Fibroblast of lung (primary cell): ENCODE measurements at regions not wholly inside any gene's neighbourhood (a gene's known extent, or its start where the extent isn't known, plus 50 kb on each side); places are given as distances from the start of the nearest gene placed in this dataset.

Source experiments
- DNase-seq, 2 donors: peaks; one replicate each; pipeline versions ENCODE4 v3.0.0 to v3.0.0-alpha.2; 2010; ENCODE audit warnings: low read depth in 2 of 2
- H2AFZ ChIP-seq: 2 replicates; pipeline ENCODE4 v1.5.1; 2012; ENCODE audit warnings: low read length, control low read depth, inconsistent platforms
- H3K27ac ChIP-seq: 2 replicates; pipeline ENCODE4 v1.5.1; 2011; ENCODE audit warnings: low read length, control low read depth; ENCODE audit not compliant: insufficient read depth
- H3K27me3 ChIP-seq: 2 replicates; pipeline ENCODE4 v1.5.1; 2011; ENCODE audit warnings: mild to moderate bottlenecking, low read length; ENCODE audit not compliant: control insufficient read depth, insufficient read depth
- H3K36me3 ChIP-seq: 2 replicates; pipeline ENCODE4 v1.5.1; 2011; ENCODE audit warnings: low read length; ENCODE audit not compliant: control insufficient read depth, insufficient read depth
- H3K4me1 ChIP-seq: 2 replicates; pipeline ENCODE4 v1.5.1; 2011; ENCODE audit warnings: low read length; ENCODE audit not compliant: control insufficient read depth, insufficient read depth; ENCODE audit errors: extremely low read depth
- H3K4me2 ChIP-seq: 2 replicates; pipeline ENCODE4 v1.5.1; 2011; ENCODE audit warnings: low read length, control low read depth; ENCODE audit not compliant: insufficient read depth; ENCODE audit errors: extremely low read depth
- H3K4me3 ChIP-seq, 4 experiments: fragments of 200-600 bp in 1 of 4; sonication (generic) in 1 of 4; replicated peaks in 1 of 4; 2 replicates each; pipeline ENCODE4 v1.5.1; 2011 to 2016; ENCODE audit warnings: low read length in 4 of 4, low read depth in 3 of 4, mild to moderate bottlenecking in 3 of 4, control low read depth in 2 of 4, inconsistent platforms in 1 of 4, mixed read lengths in 1 of 4; ENCODE audit not compliant: insufficient read depth in 1 of 4; ENCODE audit errors: control extremely low read depth in 1 of 4
- H3K79me2 ChIP-seq: 2 replicates; pipeline ENCODE4 v1.5.1; 2012; ENCODE audit warnings: mild to moderate bottlenecking, low read length, inconsistent platforms; ENCODE audit not compliant: control insufficient read depth, insufficient read depth
- H3K9ac ChIP-seq: 2 replicates; pipeline ENCODE4 v1.5.1; 2011; ENCODE audit warnings: mild to moderate bottlenecking, low read length, control low read depth; ENCODE audit not compliant: insufficient read depth
- H3K9me3 ChIP-seq: 2 replicates; pipeline ENCODE4 v1.5.1; 2012; ENCODE audit warnings: low read depth, low read length; ENCODE audit not compliant: control insufficient read depth, insufficient read depth
- H4K20me1 ChIP-seq: 2 replicates; pipeline ENCODE4 v1.5.1; 2011; ENCODE audit warnings: low read length; ENCODE audit not compliant: control insufficient read depth, insufficient read depth; ENCODE audit errors: extremely low read depth
- CTCF ChIP-seq, 2 donors: IDR thresholded peaks in 1 of 2; conservative IDR thresholded peaks in 1 of 2; 1 replicate in 1 of 2; 2 replicates in 1 of 2; pipeline ENCODE4 v1.5.1; 2011 to 2012; ENCODE audit warnings: low read length in 2 of 2, control low read depth in 1 of 2, inconsistent platforms in 1 of 2, low read depth in 1 of 2, mild to moderate bottlenecking in 1 of 2
- EZH2 ChIP-seq: IDR thresholded peaks from 2 replicates; pipeline ENCODE4 v1.5.1; 2012; ENCODE audit warnings: low read length, control low read depth, mild to moderate bottlenecking; ENCODE audit errors: missing control alignments

DNA sequence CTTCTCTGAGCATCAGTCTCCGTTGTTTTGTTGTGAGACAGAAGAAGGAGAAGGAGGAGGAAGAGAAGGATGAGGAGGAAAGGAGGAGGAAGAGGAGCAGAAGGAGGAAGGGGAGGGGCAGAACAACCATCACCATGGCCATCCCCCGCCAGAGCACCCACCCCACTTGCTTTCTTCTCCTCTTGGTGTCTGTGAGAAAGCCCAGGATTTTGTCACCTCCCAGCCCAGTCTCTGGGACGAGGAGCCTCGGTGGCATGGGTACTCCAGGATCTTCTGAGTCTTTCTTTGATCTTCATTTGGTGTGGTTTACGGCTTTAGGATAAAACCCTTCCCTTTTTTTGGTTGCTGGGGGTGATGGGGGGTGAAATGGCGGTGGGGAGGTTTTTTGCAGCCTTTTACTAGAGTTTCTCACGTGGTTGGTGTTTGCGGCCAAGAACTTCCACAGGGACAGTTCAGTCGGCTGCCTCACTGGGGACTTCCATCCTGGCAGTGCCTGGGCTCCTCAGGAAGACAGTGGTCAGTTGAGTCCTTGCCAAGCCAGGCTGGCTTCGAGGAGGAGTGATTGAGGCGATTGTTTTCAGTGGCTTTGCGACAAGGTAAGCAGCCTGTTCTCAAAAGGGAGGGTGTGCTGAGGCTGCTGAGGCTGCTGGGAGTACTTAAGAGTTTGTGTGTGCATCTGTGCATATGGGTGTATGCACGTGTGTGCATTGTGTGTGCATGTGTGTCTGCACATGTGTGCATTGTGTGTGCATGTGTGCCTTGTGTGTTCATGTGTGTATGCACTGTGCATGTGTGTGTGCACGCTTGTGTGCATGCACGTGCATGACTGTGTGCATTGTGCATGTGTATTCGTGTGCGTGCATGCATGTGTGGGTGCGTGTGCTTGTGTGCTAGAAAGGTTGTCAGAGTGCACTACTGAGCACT lies 567.5 kb downstream of the TBC1D22A start:
- Histone ChIP-seq H3K4me1 (peaks cover 8% of the 10 kb centered on the region), H3K9ac (no peak overlapping the region), H3K27me3 (no peaks in the 10 kb centered on the region), H3K9me3 (no peaks in the 10 kb centered on the region), H3K36me3 (no peaks in the 10 kb centered on the region), H3K27ac (peak overlapping the region; percentile 67), H3K79me2 (no peaks in the 10 kb centered on the region), H2AFZ (no peak overlapping the region), H3K4me3 (no peak overlapping the region), H3K4me2 (no peak overlapping the region), H4K20me1 (no peaks in the 10 kb centered on the region)
- DNase-seq, result no peak
- no peak for TF ChIP-seq CTCF (conservative IDR thresholded peaks at IDR 0.05 in 1 of 2, IDR thresholded peaks at IDR 0.05 in 1 of 2; ENCODE audit: low read depth in 1 of 2, low read length in 2 of 2)
- no peak for TF ChIP-seq EZH2

- peak overlapping the region; percentile 1 for H2AFZ ChIP-seq
- H3K4me3 ChIP-seq, result no peak overlapping the region
- DNase-seq, result peak; percentile 96 to 97
- no peaks in the 10 kb centered on the region for H3K9me3 ChIP-seq
- no peaks in the 10 kb centered on the region for H3K79me2 ChIP-seq
- H3K4me1 ChIP-seq, result peaks cover 8% of the 10 kb centered on the region
- H3K27ac ChIP-seq, result peak overlapping the region; percentile 46
- no peaks in the 10 kb centered on the region for H4K20me1 ChIP-seq
- TF ChIP-seq EZH2, result no peak
- no peak for TF ChIP-seq CTCF (conservative IDR thresholded peaks at IDR 0.05 in 1 of 2, IDR thresholded peaks at IDR 0.05 in 1 of 2; ENCODE audit: low read depth in 1 of 2, low read length in 2 of 2)
- no peak overlapping the region for H3K9ac ChIP-seq
- no peaks in the 10 kb centered on the region for H3K27me3 ChIP-seq
- no peaks in the 10 kb centered on the region for H3K36me3 ChIP-seq
- H3K4me2 ChIP-seq, result no peak overlapping the region
These were observed 566.2 kb downstream of the TBC1D22A start for GRCh38 chr22:47328550-47329243.

DNA sequence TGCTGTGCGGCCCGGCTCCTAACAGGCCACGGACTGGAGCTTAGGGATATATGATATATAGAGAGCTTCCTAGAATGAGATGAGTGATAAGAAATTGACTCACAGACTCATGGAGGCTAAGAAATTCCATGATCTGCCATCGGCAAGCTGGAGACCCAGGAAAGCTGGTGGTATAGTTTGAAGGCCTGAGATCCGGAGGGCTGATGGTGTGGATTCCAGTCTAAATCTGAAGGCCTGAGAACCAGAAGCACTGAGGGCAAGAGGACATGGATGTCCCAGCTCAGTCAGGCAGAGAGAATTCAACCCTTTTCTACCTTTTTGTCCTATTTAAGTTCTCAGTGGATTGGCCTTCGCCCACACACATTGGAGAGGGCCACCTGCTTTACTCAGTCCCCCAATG lies 564.8 kb downstream of the TBC1D22A start:
- no peak overlapping the region for H3K4me3 ChIP-seq
- no peak for TF ChIP-seq EZH2
- TF ChIP-seq CTCF (conservative IDR thresholded peaks at IDR 0.05 in 1 of 2, IDR thresholded peaks at IDR 0.05 in 1 of 2; ENCODE audit: low read depth in 1 of 2, low read length in 2 of 2), result no peak
- no peaks in the 10 kb centered on the region for H3K27me3 ChIP-seq
- no peaks in the 10 kb centered on the region for H3K36me3 ChIP-seq
- H3K4me1 ChIP-seq, result peaks cover 8% of the 10 kb centered on the region
- no peak overlapping the region for H3K4me2 ChIP-seq
- no peaks in the 10 kb centered on the region for H4K20me1 ChIP-seq
- H3K9me3 ChIP-seq, result no peaks in the 10 kb centered on the region
- H2AFZ ChIP-seq, result no peak overlapping the region
- no peaks in the 10 kb centered on the region for H3K79me2 ChIP-seq
- no peak overlapping the region for H3K27ac ChIP-seq
- H3K9ac ChIP-seq, result no peak overlapping the region
- no peak for DNase-seq
